ENCODE measurements at regions not wholly inside any gene's neighbourhood (a gene's known extent, or its start where the extent isn't known, plus 50 kb on each side); places are given as distances from the start of the nearest gene placed in this dataset.

DNA sequence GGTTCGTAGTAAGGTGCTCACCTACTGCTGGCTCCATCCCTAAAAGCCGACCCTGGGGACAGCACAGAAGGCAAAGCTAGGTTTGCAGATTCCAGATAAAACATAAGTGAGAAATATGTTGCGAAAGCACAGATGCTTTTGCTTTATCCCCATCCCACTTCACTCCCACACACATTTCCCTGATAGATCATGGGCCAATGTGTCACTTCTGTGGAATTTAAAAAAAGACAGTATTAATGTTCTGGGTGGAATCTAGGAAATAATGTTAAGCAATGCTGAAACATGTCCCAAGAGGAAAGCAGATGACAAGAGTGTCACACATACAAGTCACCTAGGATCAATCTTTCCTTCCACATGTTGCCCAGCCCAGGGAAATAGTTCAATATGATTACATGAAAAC, 661.0 kb upstream of the MIR17HG start:
- BruUV-seq (replicated peaks) = no TSS peak
- no peak overlapping the region for H3K4me2 ChIP-seq (ENCODE audit: low read depth, low read length)

More for the DNA sequence above, 661.0 kb upstream of the MIR17HG start:
- Histone ChIP-seq H3K14ac (replicated peaks; ENCODE audit: low read depth, low read length) (no peak overlapping the region), H4K20me1 (ENCODE audit: insufficient read depth, low read length) (no peaks in the 10 kb centered on the region), H3K56ac (ENCODE audit: extremely low read depth, insufficient read depth, low read length) (no peak overlapping the region), H3K27ac (ENCODE audit: insufficient read depth, low read length) (no peak overlapping the region), H3K9ac (ENCODE audit: low read depth, low read length) (no peak overlapping the region), H3K79me1 (ENCODE audit: low read depth in 1 of 2, low read length in 2 of 2) (no peaks in the 10 kb centered on the region), H3K23ac (ENCODE audit: low read depth, low read length) (no peak overlapping the region), H3K4ac (ENCODE audit: low read depth, low read length) (no peak overlapping the region), H2BK5ac (ENCODE audit: low read depth, low read length, poor library complexity, severe bottlenecking) (no peak overlapping the region), H3K9me1 (ENCODE audit: insufficient read depth, low read length) (no peaks in the 10 kb centered on the region), H2AFZ (replicated peaks; ENCODE audit: low read length, poor library complexity) (no peak overlapping the region), H3K27me3 (ENCODE audit: control insufficient read depth, insufficient read depth, low read length) (no peaks in the 10 kb centered on the region), H3K36me3 (ENCODE audit: control insufficient read depth, insufficient read depth, low read length) (no peaks in the 10 kb centered on the region), H3K18ac (ENCODE audit: low read depth, low read length) (no peak overlapping the region), H4K5ac (ENCODE audit: low read depth, low read length) (no peak overlapping the region), H3K4me3 (ENCODE audit: insufficient read depth, low read depth, low read length) (no peak overlapping the region), H4K8ac (ENCODE audit: low read depth in 2 of 2, low read length in 2 of 2) (no peak overlapping the region), H2AK9ac (replicated peaks; ENCODE audit: low read depth, low read length, poor library complexity) (no peak overlapping the region), H2AK5ac (ENCODE audit: low read depth, low read length) (no peak overlapping the region), H3K9me3 (ENCODE audit: control insufficient read depth, insufficient read depth, low read length) (no peaks in the 10 kb centered on the region; the same call in 1 of the 2 replicates), H3K4me1 (ENCODE audit: control insufficient read depth, insufficient read depth, low read length) (no peaks in the 10 kb centered on the region), H2BK120ac (ENCODE audit: low read depth, low read length) (no peak overlapping the region), H4K91ac (ENCODE audit: insufficient read depth, low read depth, low read length) (no peak overlapping the region), H2BK20ac (ENCODE audit: low read depth, low read length) (no peak overlapping the region), H2BK15ac (ENCODE audit: low read depth, low read length) (no peak overlapping the region)
- dilution Hi-C loops (cut with HindIII; ENCODE audit: low sequenced_read_pairs, unreplicated experiment) (no loop called here), intact Hi-C loops (cut with micrococcal nuclease) (no loop called here), in situ Hi-C loops (cut with MboI; ENCODE audit: low sequenced_read_pairs) (no loop called here)
- ATAC-seq (ENCODE audit: low read depth) (0 out of 2 replicates have a peak, but pooled peaks have one; percentile 29), DNase-seq (peak; percentile 65)
- TF ChIP-seq NFE2L2 (IDR thresholded peaks at IDR 0.05; ENCODE audit: low read depth, low read length) = no peak
- TF ChIP-seq CEBPB (IDR thresholded peaks at IDR 0.05; ENCODE audit: low read depth, low read length) = peak; percentile 82
- TF ChIP-seq MAZ (IDR thresholded peaks at IDR 0.05; ENCODE audit: borderline replicate concordance, low read depth, low read length) = no peak
- TF ChIP-seq, protein P1, sequence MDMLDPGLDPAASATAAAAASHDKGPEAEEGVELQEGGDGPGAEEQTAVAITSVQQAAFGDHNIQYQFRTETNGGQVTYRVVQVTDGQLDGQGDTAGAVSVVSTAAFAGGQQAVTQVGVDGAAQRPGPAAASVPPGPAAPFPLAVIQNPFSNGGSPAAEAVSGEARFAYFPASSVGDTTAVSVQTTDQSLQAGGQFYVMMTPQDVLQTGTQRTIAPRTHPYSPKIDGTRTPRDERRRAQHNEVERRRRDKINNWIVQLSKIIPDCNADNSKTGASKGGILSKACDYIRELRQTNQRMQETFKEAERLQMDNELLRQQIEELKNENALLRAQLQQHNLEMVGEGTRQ (IDR thresholded peaks at IDR 0.05; ENCODE audit: low read depth, low read length) = no peak
- TF ChIP-seq FOS (IDR thresholded peaks at IDR 0.05; ENCODE audit: low read depth, low read length) = no peak
- CTCF ChIA-PET = no interaction called here
- POLR2A ChIA-PET (ENCODE audit: unreplicated experiment) = no interaction called here
- WGBS, 2 experiments (ENCODE audit: extremely low coverage in 2 of 2, insufficient read length in 1 of 2) = no CpG with 5 or more reads among the region's 3 CpGs

Data from IMR-90 (cell line).